ENCODE measurements at regions not wholly inside any gene's neighbourhood (a gene's known extent, or its start where the extent isn't known, plus 50 kb on each side); places are given as distances from the start of the nearest gene placed in this dataset.

- Histone ChIP-seq H4K20me1 (ENCODE audit: insufficient read depth) (no peaks in the 10 kb centered on the region), H2AFZ (ENCODE audit: low read depth, low read length, poor library complexity, severe bottlenecking) (no peak overlapping the region), H3K27ac (ENCODE audit: low read depth, low read length) (no peak overlapping the region), H3K9ac (ENCODE audit: low read length) (no peak overlapping the region), H3K9me2 (ENCODE audit: insufficient read depth) (no peaks in the 10 kb centered on the region), H3K9me3 (ENCODE audit: control insufficient read depth in 1 of 2, insufficient read depth in 1 of 2, low read depth in 1 of 2, low read length in 2 of 2) (no peaks in the 10 kb centered on the region), H3K79me2 (ENCODE audit: insufficient read depth, low read length) (no peaks in the 10 kb centered on the region), H3K4me1 (ENCODE audit: control insufficient read depth in 1 of 2, insufficient read depth in 2 of 2, low read length in 2 of 2) (no peaks in the 10 kb centered on the region), H3K4me3 (replicated peaks in 1 of 2; ENCODE audit: low read depth in 1 of 2, low read length in 2 of 2) (no peak overlapping the region), H3K4me2 (ENCODE audit: low read length) (no peak overlapping the region), H3K27me3 (ENCODE audit: insufficient read depth, low read length) (no peaks in the 10 kb centered on the region), H3K36me3 (ENCODE audit: control insufficient read depth in 1 of 2, insufficient read depth in 2 of 2, low read length in 2 of 2) (no peaks in the 10 kb centered on the region)
- TF ChIP-seq ZFX (IDR thresholded peaks at IDR 0.05) (no peak), CBX3 (IDR thresholded peaks at IDR 0.05; ENCODE audit: low read depth) (no peak), FOSL1 (IDR thresholded peaks at IDR 0.05; ENCODE audit: low read depth) (no peak), POLR2A (IDR thresholded peaks at IDR 0.05; ENCODE audit: borderline replicate concordance, extremely low read depth, insufficient read depth, insufficient read length) (no peak), ZBTB33 (IDR thresholded peaks at IDR 0.05; ENCODE audit: extremely low read depth, insufficient replicate concordance, low read length) (no peak), SIN3A (IDR thresholded peaks at IDR 0.05; ENCODE audit: low read depth) (no peak), POLR2AphosphoS5 (IDR thresholded peaks at IDR 0.05; ENCODE audit: low read depth, low read length) (no peak), JUND (IDR thresholded peaks at IDR 0.05) (no peak), EGR1 (IDR thresholded peaks at IDR 0.05; ENCODE audit: low read depth) (no peak), TCF7L2 (IDR thresholded peaks at IDR 0.05; ENCODE audit: borderline replicate concordance, extremely low read depth, insufficient read depth, insufficient read length) (no peak), SRF (IDR thresholded peaks at IDR 0.05; ENCODE audit: low read depth) (no peak), RAD21 (IDR thresholded peaks at IDR 0.05; ENCODE audit: low read depth) (no peak), SP1 (IDR thresholded peaks at IDR 0.05; ENCODE audit: low read depth) (no peak), YY1 (IDR thresholded peaks at IDR 0.05; ENCODE audit: extremely low read depth, insufficient replicate concordance, low read depth, low read length) (no peak), ELF1 (IDR thresholded peaks at IDR 0.05; ENCODE audit: borderline replicate concordance, low read depth) (no peak)
- TF ChIP-seq, protein P1, sequence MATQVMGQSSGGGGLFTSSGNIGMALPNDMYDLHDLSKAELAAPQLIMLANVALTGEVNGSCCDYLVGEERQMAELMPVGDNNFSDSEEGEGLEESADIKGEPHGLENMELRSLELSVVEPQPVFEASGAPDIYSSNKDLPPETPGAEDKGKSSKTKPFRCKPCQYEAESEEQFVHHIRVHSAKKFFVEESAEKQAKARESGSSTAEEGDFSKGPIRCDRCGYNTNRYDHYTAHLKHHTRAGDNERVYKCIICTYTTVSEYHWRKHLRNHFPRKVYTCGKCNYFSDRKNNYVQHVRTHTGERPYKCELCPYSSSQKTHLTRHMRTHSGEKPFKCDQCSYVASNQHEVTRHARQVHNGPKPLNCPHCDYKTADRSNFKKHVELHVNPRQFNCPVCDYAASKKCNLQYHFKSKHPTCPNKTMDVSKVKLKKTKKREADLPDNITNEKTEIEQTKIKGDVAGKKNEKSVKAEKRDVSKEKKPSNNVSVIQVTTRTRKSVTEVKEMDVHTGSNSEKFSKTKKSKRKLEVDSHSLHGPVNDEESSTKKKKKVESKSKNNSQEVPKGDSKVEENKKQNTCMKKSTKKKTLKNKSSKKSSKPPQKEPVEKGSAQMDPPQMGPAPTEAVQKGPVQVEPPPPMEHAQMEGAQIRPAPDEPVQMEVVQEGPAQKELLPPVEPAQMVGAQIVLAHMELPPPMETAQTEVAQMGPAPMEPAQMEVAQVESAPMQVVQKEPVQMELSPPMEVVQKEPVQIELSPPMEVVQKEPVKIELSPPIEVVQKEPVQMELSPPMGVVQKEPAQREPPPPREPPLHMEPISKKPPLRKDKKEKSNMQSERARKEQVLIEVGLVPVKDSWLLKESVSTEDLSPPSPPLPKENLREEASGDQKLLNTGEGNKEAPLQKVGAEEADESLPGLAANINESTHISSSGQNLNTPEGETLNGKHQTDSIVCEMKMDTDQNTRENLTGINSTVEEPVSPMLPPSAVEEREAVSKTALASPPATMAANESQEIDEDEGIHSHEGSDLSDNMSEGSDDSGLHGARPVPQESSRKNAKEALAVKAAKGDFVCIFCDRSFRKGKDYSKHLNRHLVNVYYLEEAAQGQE (IDR thresholded peaks at IDR 0.05; ENCODE audit: low read depth), result no peak
- TF ChIP-seq, protein P2, sequence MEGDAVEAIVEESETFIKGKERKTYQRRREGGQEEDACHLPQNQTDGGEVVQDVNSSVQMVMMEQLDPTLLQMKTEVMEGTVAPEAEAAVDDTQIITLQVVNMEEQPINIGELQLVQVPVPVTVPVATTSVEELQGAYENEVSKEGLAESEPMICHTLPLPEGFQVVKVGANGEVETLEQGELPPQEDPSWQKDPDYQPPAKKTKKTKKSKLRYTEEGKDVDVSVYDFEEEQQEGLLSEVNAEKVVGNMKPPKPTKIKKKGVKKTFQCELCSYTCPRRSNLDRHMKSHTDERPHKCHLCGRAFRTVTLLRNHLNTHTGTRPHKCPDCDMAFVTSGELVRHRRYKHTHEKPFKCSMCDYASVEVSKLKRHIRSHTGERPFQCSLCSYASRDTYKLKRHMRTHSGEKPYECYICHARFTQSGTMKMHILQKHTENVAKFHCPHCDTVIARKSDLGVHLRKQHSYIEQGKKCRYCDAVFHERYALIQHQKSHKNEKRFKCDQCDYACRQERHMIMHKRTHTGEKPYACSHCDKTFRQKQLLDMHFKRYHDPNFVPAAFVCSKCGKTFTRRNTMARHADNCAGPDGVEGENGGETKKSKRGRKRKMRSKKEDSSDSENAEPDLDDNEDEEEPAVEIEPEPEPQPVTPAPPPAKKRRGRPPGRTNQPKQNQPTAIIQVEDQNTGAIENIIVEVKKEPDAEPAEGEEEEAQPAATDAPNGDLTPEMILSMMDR (IDR thresholded peaks at IDR 0.05 in 2 of 3, conservative IDR thresholded peaks at IDR 0.05 in 1 of 3; ENCODE audit: borderline replicate concordance in 1 of 3, insufficient read depth in 1 of 3, low read depth in 2 of 3, low read length in 2 of 3), result no peak
- TF ChIP-seq, protein P3, sequence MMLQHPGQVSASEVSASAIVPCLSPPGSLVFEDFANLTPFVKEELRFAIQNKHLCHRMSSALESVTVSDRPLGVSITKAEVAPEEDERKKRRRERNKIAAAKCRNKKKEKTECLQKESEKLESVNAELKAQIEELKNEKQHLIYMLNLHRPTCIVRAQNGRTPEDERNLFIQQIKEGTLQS (IDR thresholded peaks at IDR 0.05), result no peak
- intact Hi-C loops (cut with micrococcal nuclease), result no loop called here
- BruUV-seq (replicated peaks), result no TSS peak
- no peak for ATAC-seq
- no peak for DNase-seq (ENCODE audit: low read depth, low spot score)
- POLR2A ChIA-PET, result no interaction called here
- RAD21 ChIA-PET (ENCODE audit: low non-redundant PET in 1 of 2, low total read pairs in 2 of 2, uncharacterized antibody in 2 of 2, unreplicated experiment in 2 of 2), result no interaction called here
- CTCF ChIA-PET, result no interaction called here
Observed at GRCh38 chr13:90320664-90321063, 1026.8 kb upstream of the MIR17HG start.

Data from HCT116 (cell line).